Posterior vena cava (tissue), 2 donors: ENCODE measurements at regions not wholly inside any gene's neighbourhood (a gene's known extent, or its start where the extent isn't known, plus 50 kb on each side); places are given as distances from the start of the nearest gene placed in this dataset.
"Not testable (repeated sequence)": the region's sequence is repeated elsewhere in the genome, so short reads cannot be mapped to it uniquely, and the experiment has no call there.

Experiments
- DNase-seq: peaks from one replicate; pipeline ENCODE4 v3.0.0-alpha.2; 2020; ENCODE audit warnings: low spot score
- intact Hi-C, 2 donors: fragments of 100-400 bp; cut with DNase I; formaldehyde crosslinking; loops; one replicate each; pipeline versions ENCODE4 v1.14.1 to v1.14.2; 2022 to 2023
- donor health status: DM: yes; HTN: yes; CAD: no.
- donor health status: DM: yes; HTN: yes; CAD: no.

DNA sequence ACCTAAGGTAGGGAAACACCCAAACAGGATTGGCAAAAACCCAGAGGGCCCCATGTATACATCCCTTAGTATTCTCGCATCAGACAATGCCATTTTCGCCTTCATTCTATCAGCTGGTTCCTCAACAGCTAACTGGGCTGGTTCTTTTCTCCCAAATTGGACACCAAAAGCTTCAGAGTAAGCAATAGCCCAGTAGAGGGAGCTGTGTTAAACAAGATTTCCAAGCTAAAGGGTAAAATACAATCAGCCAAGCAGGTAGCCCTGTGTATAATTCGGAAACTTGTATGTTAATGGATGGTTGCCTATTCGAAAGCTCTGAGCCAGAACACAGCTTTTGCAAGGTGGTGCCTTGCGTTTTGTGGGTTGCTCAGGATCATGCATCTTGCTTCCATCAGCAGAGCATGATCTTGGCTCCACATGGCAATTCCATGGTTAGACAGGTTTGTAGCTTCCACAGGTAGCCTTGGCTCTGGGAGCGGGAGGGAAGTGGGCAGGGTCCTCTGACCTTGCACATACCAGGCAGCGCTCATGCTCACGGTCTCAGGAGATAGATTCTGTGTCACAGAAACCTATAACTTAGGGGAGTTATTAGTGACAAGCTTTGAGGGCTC, 115.2 kb upstream of the LNX1 start:
- no peak for DNase-seq
- intact Hi-C loops = no loop called here

DNA sequence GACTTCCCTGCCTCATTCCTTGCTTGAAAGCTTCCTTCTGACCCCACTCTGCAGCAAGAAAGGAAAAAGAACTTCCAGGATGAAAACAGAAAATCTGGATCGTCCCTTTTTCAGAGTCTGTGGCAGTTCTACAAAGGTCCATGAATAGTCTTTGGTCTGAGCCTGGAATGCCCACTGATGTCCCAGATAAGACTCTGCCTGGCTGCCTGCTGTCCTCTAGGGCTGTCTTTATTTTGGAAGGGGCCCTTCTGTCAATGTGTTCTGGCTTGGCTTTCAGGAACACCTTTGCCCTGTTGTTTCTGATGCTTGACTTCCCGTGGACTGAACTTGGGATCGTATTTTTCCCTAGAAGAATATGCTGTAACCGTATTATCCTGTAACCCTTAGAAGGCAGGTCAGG, 114.7 kb upstream of the LNX1 start:
- no peak for DNase-seq
- intact Hi-C loops = no loop called here

DNA sequence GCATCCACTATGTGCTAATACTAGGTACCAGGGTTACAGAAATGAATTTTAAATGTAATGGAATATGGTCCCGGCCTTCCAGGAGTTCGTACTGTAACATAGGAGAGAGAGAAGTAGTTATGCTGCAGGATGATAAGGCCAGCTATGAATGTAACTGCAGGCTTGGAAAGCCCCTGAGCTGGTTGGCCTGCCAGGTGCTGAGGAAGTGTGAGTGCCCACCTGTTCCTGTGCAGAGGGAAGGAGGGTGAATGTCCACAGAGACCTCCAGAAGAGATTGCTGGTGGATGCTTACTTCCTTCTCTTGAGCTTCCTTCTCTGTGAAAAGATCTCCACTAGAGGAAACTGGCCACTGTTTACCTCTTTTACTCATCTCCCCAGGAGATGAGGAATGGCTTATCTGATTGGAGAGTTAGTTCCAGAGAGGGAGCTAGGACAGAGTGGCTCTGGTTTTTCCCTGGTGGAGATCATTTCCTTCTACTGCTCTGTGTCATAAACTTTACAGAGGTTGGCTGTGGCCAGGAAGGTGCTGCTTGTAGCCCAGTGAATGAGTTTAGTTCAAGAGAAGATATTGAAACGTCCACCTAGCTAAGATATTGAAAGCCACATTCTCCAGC, 114.0 kb upstream of the LNX1 start:
- DNase-seq = no peak
- intact Hi-C loops = no loop called here

DNA sequence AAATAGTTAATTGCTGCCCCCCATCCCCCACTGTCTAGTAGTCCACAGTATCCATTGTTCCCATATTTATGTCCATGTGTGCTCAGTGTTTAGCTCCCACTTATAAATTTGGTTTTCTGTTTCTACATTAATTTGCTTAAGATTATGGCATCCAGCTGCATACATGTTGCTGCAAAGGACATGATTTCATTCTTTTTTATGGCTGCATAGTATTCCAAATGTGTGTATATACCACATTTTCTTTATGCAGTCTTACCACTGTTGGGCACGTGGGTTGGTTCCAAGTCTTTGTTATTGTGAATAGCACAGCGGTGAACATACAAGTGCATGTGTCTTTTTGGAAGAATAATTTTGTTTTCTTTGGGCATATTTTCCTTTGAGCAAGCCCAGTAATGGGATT, 113.0 kb upstream of the LNX1 start:
- intact Hi-C loops = no loop called here

DNA sequence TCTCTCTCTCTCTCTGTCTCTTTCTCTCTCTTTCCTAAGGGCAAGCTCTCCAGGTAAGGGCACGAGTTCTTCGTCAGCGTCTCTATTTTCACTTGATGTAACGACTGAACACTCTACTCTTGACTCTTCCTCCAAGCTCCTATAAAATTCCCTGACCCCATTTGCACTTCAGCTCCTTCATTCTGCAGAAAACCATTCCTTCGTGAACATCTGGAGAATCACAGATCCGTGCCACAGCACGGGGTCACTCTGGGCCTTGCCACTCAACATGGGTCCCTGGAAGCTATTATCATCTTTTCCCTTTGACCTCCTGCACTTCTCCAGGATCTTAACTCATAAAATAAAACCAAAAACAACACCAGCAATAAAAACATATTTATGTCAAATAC, 112.0 kb upstream of the LNX1 start:
- intact Hi-C loops = no loop called here
- DNase-seq = no peak

More for the DNA sequence above, 113.0 kb upstream of the LNX1 start:
- no peak for DNase-seq

DNA sequence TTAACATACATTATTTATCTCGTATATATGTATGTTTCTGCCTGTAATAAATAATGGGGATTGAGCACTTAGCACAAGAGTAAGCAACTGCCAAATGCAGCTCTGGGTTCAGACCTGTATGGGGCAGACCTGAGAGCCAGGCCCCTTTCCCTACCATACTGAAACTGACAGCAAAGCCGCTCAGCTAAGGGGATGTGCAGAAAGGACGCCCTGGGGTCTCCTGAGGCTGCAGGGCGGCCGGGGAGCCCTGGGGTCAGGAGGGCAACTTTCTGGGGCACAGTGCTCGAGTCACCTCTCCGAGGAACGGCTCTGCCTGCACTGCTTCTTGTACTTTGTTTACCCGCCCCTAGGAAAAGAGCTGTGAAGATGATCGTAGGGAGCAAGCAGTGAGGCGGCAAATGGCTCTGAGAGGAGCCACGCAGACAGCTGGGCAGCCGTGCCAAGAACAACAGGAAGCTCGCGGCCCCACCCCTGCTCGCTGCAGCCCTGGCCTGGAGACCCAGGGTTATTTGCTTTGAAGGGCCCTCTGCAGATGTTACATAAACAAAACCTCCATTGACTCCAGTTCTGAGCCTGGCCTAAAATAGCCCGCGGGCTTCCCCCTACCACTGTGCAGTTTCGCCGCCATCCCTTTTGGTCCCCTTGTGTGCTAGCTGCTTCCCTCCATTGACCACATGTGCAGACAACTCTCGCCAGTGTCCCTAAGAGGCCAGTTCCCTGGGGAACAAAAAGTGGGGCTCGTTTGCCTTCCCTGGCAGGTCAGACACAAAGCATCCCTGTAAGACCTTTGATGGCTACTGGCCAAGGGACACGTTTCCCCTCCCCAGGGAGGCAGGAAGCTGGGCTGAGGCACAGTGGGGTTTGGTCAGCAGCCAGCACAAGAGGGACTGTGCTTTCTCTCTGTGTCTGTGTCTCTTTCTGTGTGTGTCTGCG, 111.3 kb upstream of the LNX1 start:
- intact Hi-C loops = no loop called here
- peak; percentile 94 for DNase-seq

DNA sequence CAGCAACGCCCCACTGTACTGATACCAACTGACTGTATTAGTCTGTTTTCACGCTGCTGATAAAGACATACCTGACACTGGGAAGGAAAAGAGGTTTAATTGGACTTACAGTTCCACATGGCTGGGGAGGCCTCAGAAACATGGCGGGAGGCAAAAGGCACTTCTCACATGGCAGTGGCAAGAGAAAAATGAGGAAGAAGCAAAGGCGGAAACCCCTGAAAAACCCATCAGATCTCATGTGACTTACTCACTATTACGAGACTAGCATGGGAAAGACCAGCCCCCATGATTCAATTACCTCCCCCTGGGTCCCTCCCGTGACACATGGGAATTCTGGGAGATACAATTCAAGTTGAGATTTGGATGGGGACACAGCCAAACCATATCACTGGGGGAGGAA, 110.0 kb upstream of the LNX1 start:
- intact Hi-C loops, DNase-seq: not testable (repeated sequence)

DNA sequence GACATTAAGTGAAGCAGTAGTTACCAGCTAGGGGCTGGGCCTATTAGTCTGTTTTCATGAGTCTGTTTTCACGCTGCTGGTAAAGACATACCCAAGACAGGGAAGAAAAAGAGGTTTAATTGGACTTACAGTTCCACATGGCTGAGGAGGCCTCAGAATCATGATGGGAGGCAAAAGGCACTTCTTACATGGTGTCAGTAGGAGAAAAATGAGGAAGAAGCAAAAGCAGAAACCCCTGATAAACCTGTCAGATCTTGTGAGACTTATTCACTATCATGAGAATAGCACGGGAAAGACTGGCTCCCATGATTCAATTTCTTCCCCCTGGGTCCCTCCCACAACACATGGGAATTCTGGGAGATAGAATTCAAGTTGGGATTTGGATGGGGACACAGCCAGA, 108.0 kb upstream of the LNX1 start:
- intact Hi-C loops, DNase-seq: not testable (repeated sequence)

DNA sequence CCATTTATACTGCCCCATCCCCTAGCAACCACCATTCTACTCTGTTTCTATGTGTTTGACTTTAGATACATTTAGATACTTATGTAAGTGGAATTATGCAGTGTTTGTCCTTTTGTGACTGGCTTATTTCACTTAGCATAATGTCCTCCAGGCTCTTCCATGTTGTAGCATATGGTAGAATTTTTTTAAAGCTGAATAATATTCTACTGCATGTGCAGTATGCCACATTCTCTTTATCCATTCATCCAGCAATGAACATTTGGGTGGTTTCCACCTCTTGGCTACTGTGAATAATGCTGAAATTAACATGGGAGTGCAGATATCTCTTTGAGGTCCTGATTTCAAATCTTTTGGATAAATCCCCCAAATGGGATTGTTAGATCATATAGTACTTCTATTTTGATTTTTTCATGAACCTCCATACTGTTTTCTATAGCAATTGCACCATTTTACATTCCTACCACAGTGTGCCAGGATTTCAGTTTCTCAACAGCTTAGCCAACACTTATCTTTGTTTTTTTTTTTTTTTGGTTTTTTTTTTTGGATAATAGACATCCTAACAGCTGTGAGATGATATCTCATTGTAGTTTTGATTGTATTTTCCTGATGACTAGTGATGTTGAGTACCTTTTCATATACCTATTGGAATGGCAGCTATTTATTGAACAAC, 105.9 kb upstream of the LNX1 start:
- intact Hi-C loops = no loop called here
- no peak for DNase-seq

DNA sequence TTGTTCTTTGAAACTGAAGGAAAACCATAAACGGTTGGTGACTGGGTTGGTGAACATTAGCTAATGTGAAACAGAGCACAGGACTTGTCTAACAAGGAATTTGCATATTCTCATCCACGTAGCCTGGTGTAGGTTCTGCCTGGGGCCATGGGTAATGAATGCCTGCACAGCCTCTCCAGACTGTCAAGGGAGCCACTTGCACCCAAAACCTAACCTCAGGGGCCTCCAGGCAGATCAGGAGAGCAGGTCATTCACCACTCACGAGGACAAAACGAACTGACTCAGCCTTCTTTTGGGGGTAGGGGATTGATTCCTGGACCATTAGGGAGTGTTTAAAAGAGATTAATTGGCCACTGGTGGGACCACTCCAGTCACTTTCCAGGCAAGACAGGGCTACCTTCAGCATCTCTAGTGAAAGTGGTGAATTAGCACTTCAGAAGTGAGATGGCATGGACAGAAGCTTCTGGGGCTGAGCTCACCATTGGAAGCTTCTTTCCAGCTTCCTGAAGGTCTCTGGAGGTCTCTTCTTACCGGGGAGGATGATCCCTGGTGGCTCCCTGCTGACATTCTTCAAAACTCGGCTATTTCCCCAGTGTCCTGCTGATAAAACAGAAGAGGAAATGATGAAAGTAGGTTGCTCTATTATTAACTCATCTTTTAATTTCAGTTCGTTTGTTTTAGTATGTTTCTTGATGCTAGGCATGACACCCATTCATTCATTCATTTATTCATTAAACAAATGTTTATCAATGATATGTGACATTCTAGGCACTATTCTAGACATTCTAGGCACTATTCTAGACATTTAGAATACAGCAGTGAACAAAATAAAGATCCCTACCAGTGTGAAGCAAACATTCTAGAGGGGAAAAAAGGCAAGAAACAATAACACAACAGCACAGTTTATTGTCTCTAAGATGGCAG, 104.5 kb upstream of the LNX1 start:
- DNase-seq = no peak
- intact Hi-C loops = no loop called here

DNA sequence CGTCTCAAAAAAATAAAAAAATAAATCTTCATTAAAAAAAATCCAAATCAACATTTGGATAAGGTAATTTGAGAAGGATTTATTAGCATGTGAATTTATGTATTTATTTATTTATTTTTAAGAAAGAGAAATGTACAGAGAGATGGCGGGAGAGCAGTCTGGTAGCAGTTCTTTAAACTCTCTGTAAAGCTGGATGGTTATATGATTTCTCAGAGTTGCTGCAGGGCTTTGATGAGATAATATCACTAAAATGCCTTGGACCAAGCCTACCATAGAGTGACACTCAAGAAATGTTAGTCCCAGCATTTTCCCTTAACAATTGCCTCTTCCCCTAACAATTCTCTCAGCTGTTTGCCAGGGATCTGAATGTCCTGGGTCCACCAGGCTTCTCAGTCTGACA, 103.4 kb upstream of the LNX1 start:
- intact Hi-C loops = no loop called here
- no peak for DNase-seq

DNA sequence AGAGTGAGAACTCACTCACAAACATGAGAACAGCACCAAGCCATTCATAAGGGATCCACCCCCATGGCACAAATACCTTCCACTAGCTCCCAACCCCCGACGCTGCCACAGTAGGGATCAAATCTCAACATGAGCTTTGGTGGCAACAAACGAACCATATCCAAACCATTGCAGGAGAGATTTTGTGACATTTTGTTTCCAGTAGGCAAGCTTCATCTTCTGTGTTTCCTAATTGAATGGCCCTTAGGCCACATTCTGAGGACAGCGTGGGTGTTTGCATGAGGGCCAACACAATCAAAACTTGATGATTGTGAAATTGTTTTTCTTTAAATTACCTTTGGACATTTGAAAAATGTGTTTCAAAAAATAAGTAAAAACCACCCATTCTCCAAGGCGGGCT, 102.6 kb upstream of the LNX1 start:
- DNase-seq = no peak
- intact Hi-C loops = no loop called here

DNA sequence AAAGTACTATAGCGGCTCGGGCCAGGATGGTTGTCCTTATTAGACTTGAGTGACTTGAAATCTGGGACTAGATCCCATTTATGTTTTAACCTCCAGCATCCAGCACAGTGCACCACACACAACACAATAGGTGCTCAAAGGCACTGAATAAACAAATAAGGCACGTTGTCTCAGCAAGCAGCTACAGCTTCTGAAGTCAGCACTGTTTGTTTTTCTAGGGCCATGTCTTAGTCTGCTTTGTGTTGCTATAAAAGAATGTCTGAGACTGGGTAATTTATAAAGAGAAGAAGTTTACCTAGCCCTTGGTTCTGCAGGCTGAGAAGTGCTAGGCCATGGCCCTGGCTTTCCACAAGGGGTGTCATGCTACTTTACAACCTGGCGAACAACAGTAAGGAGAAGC, 102.1 kb upstream of the LNX1 start:
- no peak for DNase-seq
- intact Hi-C loops = no loop called here

DNA sequence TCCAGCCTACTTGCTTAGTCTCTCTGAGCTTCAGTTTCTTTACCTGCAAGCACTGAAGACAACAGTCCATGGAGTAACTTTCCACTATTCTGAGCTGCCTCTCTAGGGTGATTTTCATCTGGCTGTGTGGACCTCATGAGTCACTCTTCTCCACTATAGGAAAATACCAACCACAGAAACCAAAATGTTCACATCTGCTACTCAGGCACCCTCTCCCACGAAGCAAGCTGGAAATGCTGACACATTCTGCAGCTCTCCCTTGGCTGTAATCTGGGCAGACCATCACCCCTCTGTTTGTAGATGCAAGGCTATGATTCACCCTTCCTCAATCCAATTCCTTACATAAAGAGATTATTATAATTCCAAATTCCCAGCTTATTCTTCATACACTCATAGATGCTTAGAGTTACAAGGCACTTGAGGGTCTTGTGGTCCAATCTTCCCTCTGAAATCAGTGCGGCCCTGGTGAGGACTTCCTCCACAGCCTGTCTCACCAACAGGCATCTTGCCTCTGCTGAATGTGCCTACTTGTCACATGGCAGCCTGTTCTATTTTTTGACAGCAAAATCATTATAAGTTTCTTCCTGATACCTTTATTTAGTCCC, 97.0 kb upstream of the LNX1 start:
- intact Hi-C loops = no loop called here
- no peak for DNase-seq

DNA sequence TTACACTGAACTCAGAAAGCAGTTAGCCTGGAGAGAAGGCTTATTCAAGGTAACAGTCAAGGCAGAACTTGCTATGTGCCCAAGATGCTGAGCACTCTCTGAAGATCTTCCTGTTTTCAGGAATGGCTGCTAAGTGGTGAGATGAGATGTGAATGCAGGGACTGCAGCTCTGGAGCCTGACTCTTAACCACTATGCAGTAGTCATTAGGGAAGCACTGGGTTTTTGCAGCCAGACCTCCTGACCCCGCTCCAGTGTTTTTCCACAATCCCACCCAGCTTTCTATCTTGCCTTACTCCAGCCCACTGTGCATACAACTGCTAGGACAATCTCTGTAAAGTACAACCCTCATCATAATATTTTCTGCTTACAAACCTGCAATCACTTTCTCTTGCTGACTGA, 95.2 kb upstream of the LNX1 start:
- intact Hi-C loops = no loop called here
- no peak for DNase-seq

DNA sequence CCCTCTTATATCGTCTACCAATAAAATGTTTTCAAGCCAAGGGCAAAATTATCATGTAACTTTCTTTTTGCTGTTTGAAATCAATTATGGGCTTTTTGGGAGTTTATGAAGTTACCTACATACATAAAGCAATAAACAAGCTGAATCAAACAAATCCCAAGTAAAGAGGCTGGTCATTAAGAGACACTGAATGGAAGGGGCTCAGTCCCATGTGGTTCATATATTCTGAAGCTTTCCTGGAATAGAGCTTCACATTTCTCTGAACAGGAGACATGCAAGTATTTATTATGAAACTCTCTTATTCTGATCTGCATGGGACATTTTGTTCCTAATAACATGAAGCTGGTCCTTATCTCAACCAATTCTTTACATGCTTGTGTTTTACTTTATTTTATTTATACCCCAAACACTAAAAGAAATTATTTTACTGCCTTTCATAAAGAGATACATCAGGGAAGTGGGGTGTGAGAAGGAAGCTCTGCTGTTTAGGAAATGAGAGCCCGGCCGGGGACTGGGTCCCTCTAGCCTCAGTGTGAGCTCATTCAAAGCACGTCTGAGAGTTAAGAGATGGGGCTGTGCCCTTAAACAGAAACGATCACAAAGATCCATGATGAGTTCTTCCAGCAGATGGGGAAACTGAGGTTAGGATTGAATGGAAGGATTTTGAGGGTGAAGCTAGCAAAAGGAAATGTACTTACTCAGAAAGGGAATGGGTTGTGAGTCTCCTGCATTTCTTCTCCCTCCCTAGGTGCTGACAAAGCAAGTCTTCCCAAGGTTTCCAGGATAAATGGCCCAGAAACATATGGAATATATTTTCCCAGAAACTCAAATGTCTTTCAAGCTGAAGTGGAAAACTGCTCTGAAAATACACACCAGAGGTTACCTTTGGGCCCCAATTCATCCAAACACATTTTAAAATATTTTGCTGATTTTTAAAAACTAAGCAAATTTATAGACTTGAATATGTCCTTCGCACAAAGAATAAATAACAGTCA, 93.1 kb upstream of the LNX1 start:
- intact Hi-C loops = no loop called here
- no peak for DNase-seq

DNA sequence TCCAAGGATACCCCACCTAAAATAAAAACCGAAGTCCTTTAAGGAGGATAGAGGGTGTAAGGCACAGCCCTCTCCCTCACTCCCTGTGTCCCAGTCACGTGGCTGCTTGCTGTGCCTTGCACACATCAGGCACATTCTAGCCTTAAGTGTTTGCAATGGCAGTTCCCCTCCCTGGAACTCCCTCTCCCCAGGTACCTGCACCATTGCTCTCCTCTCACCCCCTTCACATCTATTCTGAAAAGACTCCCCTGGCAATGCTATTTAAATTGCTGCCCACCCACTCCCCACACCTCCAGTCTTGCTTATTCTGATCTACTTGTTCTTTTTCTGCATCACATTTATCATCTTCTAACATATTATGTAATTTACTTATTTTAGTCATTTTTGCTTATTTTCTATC, 91.6 kb upstream of the LNX1 start:
- no peak for DNase-seq
- intact Hi-C loops = no loop called here

DNA sequence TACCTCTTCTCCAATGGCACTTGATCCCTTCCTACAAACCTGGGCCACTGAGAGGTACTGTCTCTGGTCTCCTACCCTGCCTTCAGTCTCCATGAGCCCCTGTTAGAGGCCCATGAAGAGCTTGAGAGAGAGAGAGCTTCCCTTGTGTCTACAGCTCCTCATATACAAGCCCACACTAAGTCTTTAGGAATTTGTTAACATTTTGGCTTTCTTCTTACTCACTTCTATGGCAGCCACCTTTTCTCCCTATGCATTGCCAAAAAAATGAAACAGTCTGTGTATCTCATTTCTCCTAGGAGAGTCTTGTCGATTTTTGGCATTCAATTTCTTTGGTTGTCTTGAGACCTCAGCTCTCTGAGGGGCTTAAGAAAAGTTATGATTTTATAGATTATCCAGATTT, 90.9 kb upstream of the LNX1 start:
- no peak for DNase-seq
- intact Hi-C loops = no loop called here
